Astrocyte (in vitro differentiated cells and primary cell): ENCODE measurements at regions not wholly inside any gene's neighbourhood (a gene's known extent, or its start where the extent isn't known, plus 50 kb on each side); places are given as distances from the start of the nearest gene placed in this dataset.
"Not testable (repeated sequence)": the region's sequence is repeated elsewhere in the genome, so short reads cannot be mapped to it uniquely, and the experiment has no call there.

Experiments
- DNase-seq: peaks from one replicate; pipeline ENCODE4 v3.0.0-alpha.2; 2010; ENCODE audit warnings: low read depth
- FAIRE-seq: peaks from 2 replicates; lab custom pipeline; 2011; peaks lifted over from hg19 to GRCh38; lab: Jason Lieb, UNC
- H2AFZ ChIP-seq: 2 replicates; pipeline ENCODE4 v1.6.0; 2012; ENCODE audit warnings: low read depth, low read length, inconsistent platforms
- H3K27ac ChIP-seq: 2 replicates; pipeline ENCODE4 v1.5.1; 2011; ENCODE audit warnings: low read depth, low read length, inconsistent platforms
- H3K27me3 ChIP-seq: 2 replicates; pipeline ENCODE4 v1.6.0; 2011; ENCODE audit warnings: low read length, inconsistent platforms; ENCODE audit not compliant: insufficient read depth
- H3K36me3 ChIP-seq: 2 replicates; pipeline ENCODE4 v1.5.1; 2011; ENCODE audit warnings: low read length, inconsistent platforms; ENCODE audit not compliant: insufficient read depth
- H3K4me1 ChIP-seq: 2 replicates; pipeline ENCODE4 v1.5.1; 2011; ENCODE audit warnings: low read length, inconsistent platforms; ENCODE audit not compliant: insufficient read depth
- H3K4me2 ChIP-seq: 2 replicates; pipeline ENCODE4 v1.6.0; 2012; ENCODE audit warnings: low read length, inconsistent platforms
- H3K4me3 ChIP-seq: 2 replicates; pipeline ENCODE4 v1.5.1; 2011; ENCODE audit warnings: low read depth, mild to moderate bottlenecking, low read length, inconsistent platforms; ENCODE audit not compliant: insufficient read depth
- H3K79me2 ChIP-seq: 2 replicates; pipeline ENCODE4 v1.6.0; 2012; ENCODE audit warnings: mild to moderate bottlenecking, low read length, inconsistent platforms; ENCODE audit not compliant: insufficient read depth
- H3K9ac ChIP-seq: 2 replicates; pipeline ENCODE4 v1.6.0; 2012; ENCODE audit warnings: mild to moderate bottlenecking, low read length, inconsistent platforms
- H3K9me3 ChIP-seq: 2 replicates; pipeline ENCODE4 v1.5.1; 2012; ENCODE audit warnings: low read depth, mild to moderate bottlenecking, low read length, inconsistent platforms; ENCODE audit not compliant: insufficient read depth
- H4K20me1 ChIP-seq: 2 replicates; pipeline ENCODE4 v1.6.0; 2012; ENCODE audit warnings: low read length, inconsistent platforms; ENCODE audit not compliant: insufficient read depth
- H3K27ac Mint-ChIP-seq: one replicate; pipeline ENCODE4 v1.8.0; 2021; ENCODE audit warnings: mild to moderate bottlenecking, mixed read lengths; ENCODE audit not compliant: unreplicated experiment
- H3K27me3 Mint-ChIP-seq: one replicate; pipeline ENCODE4 v1.8.0; 2021; ENCODE audit warnings: low read depth, mixed read lengths; ENCODE audit not compliant: unreplicated experiment
- H3K36me3 Mint-ChIP-seq: one replicate; pipeline ENCODE4 v1.8.0; 2021; ENCODE audit warnings: low read depth, mixed read lengths; ENCODE audit not compliant: unreplicated experiment
- H3K4me1 Mint-ChIP-seq: one replicate; pipeline ENCODE4 v1.8.0; 2021; ENCODE audit warnings: low read depth, mixed read lengths; ENCODE audit not compliant: unreplicated experiment
- H3K4me3 Mint-ChIP-seq: one replicate; pipeline ENCODE4 v1.8.0; 2021; ENCODE audit warnings: mild to moderate bottlenecking, moderate library complexity, mixed read lengths; ENCODE audit not compliant: unreplicated experiment
- H3K9me3 Mint-ChIP-seq: one replicate; pipeline ENCODE4 v1.8.0; 2021; ENCODE audit warnings: mild to moderate bottlenecking, mixed read lengths; ENCODE audit not compliant: unreplicated experiment
- EZH2 ChIP-seq: IDR thresholded peaks from 2 replicates; pipeline ENCODE4 v1.6.1; 2012; ENCODE audit warnings: mild to moderate bottlenecking, low read length, inconsistent platforms; ENCODE audit not compliant: insufficient read depth
- TF ChIP-seq, protein P1 (sequence below): IDR thresholded peaks from 2 replicates; pipeline ENCODE4 v1.5.1; 2011; ENCODE audit warnings: low read depth, mild to moderate bottlenecking, inconsistent platforms, low read length, moderate library complexity; ENCODE audit not compliant: insufficient read depth

DNA sequence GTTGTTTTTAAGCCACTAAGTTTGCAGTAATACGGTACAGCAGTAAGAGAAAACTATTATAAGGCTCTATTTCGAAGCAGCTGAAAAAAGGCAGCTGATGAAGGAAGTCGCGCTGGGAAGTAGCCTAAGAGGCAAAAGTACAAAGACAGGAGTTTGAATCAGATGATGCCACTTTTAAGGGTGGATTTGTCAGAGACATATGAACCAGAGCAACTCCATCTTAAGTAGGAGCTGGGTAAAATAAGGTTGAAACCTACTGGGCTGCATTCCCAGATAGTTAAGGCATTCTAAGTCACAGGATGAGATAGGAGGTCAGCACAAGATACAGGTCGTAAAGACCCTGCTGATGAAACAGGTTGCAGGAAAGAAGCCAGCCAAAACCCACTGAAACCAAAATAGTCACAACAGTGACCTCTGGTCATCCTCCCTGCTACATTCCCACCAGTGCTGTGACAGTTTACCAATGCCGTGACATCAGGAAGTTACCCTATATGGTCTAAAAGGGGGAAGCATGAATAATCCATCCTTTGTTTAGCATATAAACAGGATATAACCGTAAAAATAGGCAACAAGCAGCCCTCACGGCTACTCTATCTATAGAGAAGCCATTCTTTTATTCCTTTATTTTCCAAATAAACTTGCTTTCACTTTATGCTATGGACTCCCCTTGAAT is 91.8 kb upstream of the PRSS3 start:
- TF ChIP-seq, protein P1, sequence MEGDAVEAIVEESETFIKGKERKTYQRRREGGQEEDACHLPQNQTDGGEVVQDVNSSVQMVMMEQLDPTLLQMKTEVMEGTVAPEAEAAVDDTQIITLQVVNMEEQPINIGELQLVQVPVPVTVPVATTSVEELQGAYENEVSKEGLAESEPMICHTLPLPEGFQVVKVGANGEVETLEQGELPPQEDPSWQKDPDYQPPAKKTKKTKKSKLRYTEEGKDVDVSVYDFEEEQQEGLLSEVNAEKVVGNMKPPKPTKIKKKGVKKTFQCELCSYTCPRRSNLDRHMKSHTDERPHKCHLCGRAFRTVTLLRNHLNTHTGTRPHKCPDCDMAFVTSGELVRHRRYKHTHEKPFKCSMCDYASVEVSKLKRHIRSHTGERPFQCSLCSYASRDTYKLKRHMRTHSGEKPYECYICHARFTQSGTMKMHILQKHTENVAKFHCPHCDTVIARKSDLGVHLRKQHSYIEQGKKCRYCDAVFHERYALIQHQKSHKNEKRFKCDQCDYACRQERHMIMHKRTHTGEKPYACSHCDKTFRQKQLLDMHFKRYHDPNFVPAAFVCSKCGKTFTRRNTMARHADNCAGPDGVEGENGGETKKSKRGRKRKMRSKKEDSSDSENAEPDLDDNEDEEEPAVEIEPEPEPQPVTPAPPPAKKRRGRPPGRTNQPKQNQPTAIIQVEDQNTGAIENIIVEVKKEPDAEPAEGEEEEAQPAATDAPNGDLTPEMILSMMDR: no peak
- TF ChIP-seq EZH2: no peak
- Histone ChIP-seq H4K20me1 (no peaks in the 10 kb centered on the region), H3K36me3 (no peaks in the 10 kb centered on the region), H3K9ac (no peak overlapping the region), H3K27me3 (no peaks in the 10 kb centered on the region), H3K4me2 (no peak overlapping the region), H2AFZ (no peak overlapping the region), H3K4me1 (no peaks in the 10 kb centered on the region), H3K79me2 (no peaks in the 10 kb centered on the region), H3K4me3 (no peak overlapping the region), H3K27ac (no peak overlapping the region), H3K9me3 (no peaks in the 10 kb centered on the region)
- FAIRE-seq (no peak), DNase-seq (no peak)
- peaks cover 15% of the 10 kb centered on the region for H3K27me3 Mint-ChIP-seq
- H3K9me3 Mint-ChIP-seq: peaks cover 2% of the 10 kb centered on the region
- no peaks in the 10 kb centered on the region for H3K36me3 Mint-ChIP-seq
- H3K4me1 Mint-ChIP-seq: no peaks in the 10 kb centered on the region
- H3K27ac Mint-ChIP-seq: no peak overlapping the region
- H3K4me3 Mint-ChIP-seq: no peak overlapping the region

DNA sequence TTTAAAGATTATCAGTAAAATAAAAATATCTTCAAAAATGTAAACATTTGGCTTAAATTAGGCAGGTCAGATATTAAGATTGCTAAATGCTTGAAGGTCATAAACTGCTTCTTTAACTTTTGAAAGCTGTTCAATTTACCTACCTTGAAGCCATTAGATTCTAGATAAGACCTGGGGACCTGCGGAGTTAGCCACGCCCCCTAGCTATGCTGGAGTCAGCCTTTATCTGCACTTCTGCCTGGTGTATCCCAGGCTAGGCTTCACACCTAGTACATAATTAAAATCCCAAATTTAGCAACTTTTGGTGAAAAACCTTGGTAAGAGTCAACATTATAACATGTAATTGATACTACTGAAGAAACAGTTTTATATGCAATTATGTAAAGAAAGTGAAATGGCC is 89.9 kb upstream of the PRSS3 start:
- not testable (repeated sequence) for H3K9me3 ChIP-seq, H3K79me2 ChIP-seq, H3K36me3 Mint-ChIP-seq, H3K36me3 ChIP-seq, H3K4me3 ChIP-seq, H3K4me1 ChIP-seq, H4K20me1 ChIP-seq, H3K27me3 ChIP-seq, H3K4me1 Mint-ChIP-seq, H2AFZ ChIP-seq, H3K9me3 Mint-ChIP-seq, H3K9ac ChIP-seq, H3K27ac Mint-ChIP-seq, DNase-seq, FAIRE-seq, H3K27ac ChIP-seq, H3K4me2 ChIP-seq, H3K4me3 Mint-ChIP-seq
- peaks cover 12% of the 10 kb centered on the region for H3K27me3 Mint-ChIP-seq

DNA sequence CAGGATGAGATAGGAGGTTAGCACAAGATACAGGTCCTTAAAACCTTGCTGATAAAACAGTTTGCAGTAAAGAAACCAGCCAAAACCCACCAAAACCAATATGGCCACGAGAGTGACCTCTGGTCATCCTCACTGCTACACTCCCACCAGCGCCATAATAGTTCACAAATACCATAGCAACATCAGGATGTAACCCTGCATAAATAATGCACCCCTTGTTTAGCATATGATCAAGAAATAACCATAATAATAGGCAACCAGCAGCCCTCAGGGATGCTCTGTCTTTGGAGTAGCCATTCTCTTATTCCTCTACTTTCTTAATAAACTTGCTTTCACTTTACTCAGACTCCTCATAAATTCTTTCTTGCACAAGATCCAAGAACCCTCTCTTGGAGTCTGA is 86.9 kb upstream of the PRSS3 start:
- H3K27me3 ChIP-seq: no peaks in the 10 kb centered on the region
- H3K27me3 Mint-ChIP-seq: peaks cover 8% of the 10 kb centered on the region
- H3K4me2 ChIP-seq: no peak overlapping the region
- TF ChIP-seq, protein P1: no peak
- TF ChIP-seq EZH2: no peak
- no peak overlapping the region for H3K27ac ChIP-seq
- H2AFZ ChIP-seq: no peak overlapping the region
- no peak overlapping the region for H3K4me3 ChIP-seq
- no peak overlapping the region for H3K9ac ChIP-seq
- no peaks in the 10 kb centered on the region for H4K20me1 ChIP-seq
- no peaks in the 10 kb centered on the region for H3K9me3 ChIP-seq
- no peak overlapping the region for H3K27ac Mint-ChIP-seq
- H3K4me1 Mint-ChIP-seq: no peaks in the 10 kb centered on the region
- FAIRE-seq (no peak), DNase-seq (no peak)
- H3K36me3 Mint-ChIP-seq: no peaks in the 10 kb centered on the region
- no peaks in the 10 kb centered on the region for H3K36me3 ChIP-seq
- H3K4me1 ChIP-seq: no peaks in the 10 kb centered on the region
- H3K79me2 ChIP-seq: no peaks in the 10 kb centered on the region
- H3K4me3 Mint-ChIP-seq: no peak overlapping the region
- peaks cover 2% of the 10 kb centered on the region for H3K9me3 Mint-ChIP-seq
